ENCODE measurements at regions not wholly inside any gene's neighbourhood (a gene's known extent, or its start where the extent isn't known, plus 50 kb on each side); places are given as distances from the start of the nearest gene placed in this dataset.

DNA sequence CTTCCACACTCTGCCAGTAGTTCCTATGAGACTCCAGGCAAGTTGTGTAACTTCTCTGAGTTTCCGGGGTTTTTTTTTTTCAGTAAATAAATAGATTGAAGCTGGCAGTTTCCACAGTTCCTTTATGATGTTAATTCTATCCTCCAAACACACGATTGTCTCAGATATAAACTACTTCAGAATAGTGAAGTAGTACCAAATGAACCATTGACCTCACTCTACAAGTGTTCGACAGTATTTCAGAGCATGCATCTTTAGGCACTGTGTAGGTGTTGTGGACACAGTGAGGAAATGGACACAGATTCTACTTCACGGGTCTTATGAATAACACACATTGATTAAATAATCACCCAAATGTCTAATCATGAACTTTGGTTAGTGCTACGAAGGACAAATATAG, 136.1 kb upstream of the IGSF10 start:
- TF ChIP-seq POLR2A (IDR thresholded peaks at IDR 0.05; ENCODE audit: low read depth, low read length): no peak
- no peak for TF ChIP-seq SPI1 (IDR thresholded peaks at IDR 0.05; ENCODE audit: low read depth, low read length)
- TF ChIP-seq POLR2AphosphoS5 (IDR thresholded peaks at IDR 0.05; ENCODE audit: low read depth, low read length): no peak
- no peak for TF ChIP-seq TAF1 (IDR thresholded peaks at IDR 0.05; ENCODE audit: low read depth, low read length)
- no peak for TF ChIP-seq PAX5 (IDR thresholded peaks at IDR 0.05; ENCODE audit: insufficient read depth, low read length, severe bottlenecking)

Measured in GM12891 (cell line).